Stimulated activated naive CD8-positive, alpha-beta T cell treated with anti-CD3 and anti-CD28 coated beads, Interleukin-15, Interleukin-2, amounts not matched to agents 100 U/mL and 50 U/mL, for 24 hours (primary cell): ENCODE measurements at regions not wholly inside any gene's neighbourhood (a gene's known extent, or its start where the extent isn't known, plus 50 kb on each side); places are given as distances from the start of the nearest gene placed in this dataset.

Experiments
- ATAC-seq: fragments of 150-1000 bp; cut with Tn5 transposase; one replicate; pipeline ENCODE4 v1.10.0; 2021
- DNase-seq: peaks from one replicate; pipeline ENCODE4 v3.0.0; 2021

- ATAC-seq, result no peak
- DNase-seq, result no peak
Measured at GRCh38 chr2:66962716-66963115, 434.4 kb upstream of the ETAA1 start.

- no peak for DNase-seq
Measured at GRCh38 chr2:66966631-66967030, 430.5 kb upstream of the ETAA1 start.

GRCh38 chr2:66968946-66969345, 428.2 kb upstream of the ETAA1 start:
- no peak for ATAC-seq

More at GRCh38 chr2:66966631-66967030, 430.5 kb upstream of the ETAA1 start:
- no peak for ATAC-seq

GRCh38 chr2:66981074-66981473, 416.1 kb upstream of the ETAA1 start:
- no peak for DNase-seq
- no peak for ATAC-seq

More at GRCh38 chr2:66968946-66969345, 428.2 kb upstream of the ETAA1 start:
- no peak for DNase-seq

- no peak for ATAC-seq
- no peak for DNase-seq
Measured at GRCh38 chr2:66982766-66983165, 414.4 kb upstream of the ETAA1 start.

- ATAC-seq, result no peak
- no peak for DNase-seq
Measured at GRCh38 chr2:66984864-66985263, 412.3 kb upstream of the ETAA1 start.

- DNase-seq (no peak), ATAC-seq (no peak)
Measured at GRCh38 chr2:66985906-66986305, 411.2 kb upstream of the ETAA1 start.

GRCh38 chr2:66987733-66988132, 409.4 kb upstream of the ETAA1 start:
- ATAC-seq, result no peak

GRCh38 chr2:66994654-66995053, 402.5 kb upstream of the ETAA1 start:
- DNase-seq, result no peak
- ATAC-seq, result no peak

More at GRCh38 chr2:66987733-66988132, 409.4 kb upstream of the ETAA1 start:
- DNase-seq, result no peak

- no peak for ATAC-seq
- DNase-seq, result no peak
Measured at GRCh38 chr2:66995636-66996035, 401.5 kb upstream of the ETAA1 start.

- ATAC-seq (no peak), DNase-seq (no peak)
Measured at GRCh38 chr2:67002618-67003371, 394.3 kb upstream of the ETAA1 start.

- no peak for DNase-seq
Measured at GRCh38 chr2:67006373-67006960, 390.7 kb upstream of the ETAA1 start.

GRCh38 chr2:67008155-67008554, 389.0 kb upstream of the ETAA1 start:
- ATAC-seq (no peak), DNase-seq (no peak)

More at GRCh38 chr2:67006373-67006960, 390.7 kb upstream of the ETAA1 start:
- ATAC-seq, result no peak

- DNase-seq, result no peak
- ATAC-seq, result no peak
Measured at GRCh38 chr2:67012165-67012564, 385.0 kb upstream of the ETAA1 start.

GRCh38 chr2:67013821-67014220, 383.3 kb upstream of the ETAA1 start:
- DNase-seq (no peak), ATAC-seq (no peak)

- ATAC-seq (no peak), DNase-seq (no peak)
Measured at GRCh38 chr2:67015681-67016080, 381.5 kb upstream of the ETAA1 start.

- ATAC-seq (no peak), DNase-seq (no peak)
Measured at GRCh38 chr2:67018301-67018700, 378.8 kb upstream of the ETAA1 start.

GRCh38 chr2:67032076-67032475, 365.1 kb upstream of the ETAA1 start:
- ATAC-seq, result no peak
- DNase-seq, result no peak

GRCh38 chr2:67036444-67036843, 360.7 kb upstream of the ETAA1 start:
- no peak for ATAC-seq
- no peak for DNase-seq

GRCh38 chr2:67037655-67038054, 359.5 kb upstream of the ETAA1 start:
- ATAC-seq, result no peak

GRCh38 chr2:67038195-67038594, 358.9 kb upstream of the ETAA1 start:
- no peak for ATAC-seq
- no peak for DNase-seq

More at GRCh38 chr2:67037655-67038054, 359.5 kb upstream of the ETAA1 start:
- DNase-seq, result no peak

- ATAC-seq, result no peak
- DNase-seq, result no peak
Measured at GRCh38 chr2:67039058-67039457, 358.1 kb upstream of the ETAA1 start.

- ATAC-seq, result no peak
- DNase-seq, result no peak
Measured at GRCh38 chr2:67039517-67040103, 357.5 kb upstream of the ETAA1 start.
